Prostate gland (tissue), 2 donors: ENCODE measurements at regions not wholly inside any gene's neighbourhood (a gene's known extent, or its start where the extent isn't known, plus 50 kb on each side); places are given as distances from the start of the nearest gene placed in this dataset.

Experiments used
- DNase-seq: peaks from one replicate; pipeline ENCODE4 v3.0.0-alpha.2; 2019; ENCODE audit warnings: low spot score
- H3K27ac ChIP-seq, 2 donors: fragments of 200-600 bp; sonication (generic); 2 replicates each; pipeline ENCODE4 v1.5.1; 2017 to 2019
- H3K27me3 ChIP-seq: fragments of 200-600 bp; sonication (generic); replicated peaks from 2 replicates; pipeline ENCODE4 v1.5.1; 2019; ENCODE audit not compliant: insufficient read depth
- H3K36me3 ChIP-seq, 2 donors: fragments of 200-600 bp; sonication (generic); 1 replicate in 1 of 2; 2 replicates in 1 of 2; pipeline versions ENCODE4 v1.5.1 to v1.8.1; 2017 to 2019
- H3K4me1 ChIP-seq: fragments of 200-600 bp; sonication (generic); replicated peaks from 2 replicates; pipeline ENCODE4 v1.5.1; 2019
- H3K4me3 ChIP-seq, 2 donors: fragments of 200-600 bp; sonication (generic); 2 replicates each; pipeline ENCODE4 v1.5.1; 2017 to 2019
- H3K9me3 ChIP-seq: fragments of 200-600 bp; sonication (generic); 2 replicates; pipeline ENCODE4 v1.5.1; 2017
- POLR2A ChIP-seq: fragments of 450-650 bp; IDR thresholded peaks from one replicate; pipeline ENCODE4 v1.6.1; 2016; ENCODE audit warnings: antibody characterized with exemption, mild to moderate bottlenecking
- POLR2AphosphoS5 ChIP-seq: sonication (generic); formaldehyde crosslinking; IDR thresholded peaks from one replicate; pipeline ENCODE4 v1.6.1; 2017; ENCODE audit warnings: antibody characterized with exemption
- WGBS: methylation state at CpG from one replicate; pipeline ENCODE4 v1.1.5; 2018; 5-methylcytosine and 5-hydroxymethylcytosine counted together
- intact Hi-C: fragments of 100-400 bp; cut with DNase I; formaldehyde crosslinking; loops from one replicate; pipeline ENCODE4 v1.14.2; 2022
- TF ChIP-seq, protein P1 (sequence below), 4 experiments: fragments of 200-600 bp in 2 of 4; fragments of 450-650 bp in 2 of 4; sonication (generic) in 2 of 4; IDR thresholded peaks; 1 replicate in 3 of 4; 2 replicates in 1 of 4; pipeline ENCODE4 v1.5.1; 2016 to 2019; ENCODE audit warnings: antibody characterized with exemption in 4 of 4, mild to moderate bottlenecking in 2 of 4, moderate library complexity in 2 of 4

DNA sequence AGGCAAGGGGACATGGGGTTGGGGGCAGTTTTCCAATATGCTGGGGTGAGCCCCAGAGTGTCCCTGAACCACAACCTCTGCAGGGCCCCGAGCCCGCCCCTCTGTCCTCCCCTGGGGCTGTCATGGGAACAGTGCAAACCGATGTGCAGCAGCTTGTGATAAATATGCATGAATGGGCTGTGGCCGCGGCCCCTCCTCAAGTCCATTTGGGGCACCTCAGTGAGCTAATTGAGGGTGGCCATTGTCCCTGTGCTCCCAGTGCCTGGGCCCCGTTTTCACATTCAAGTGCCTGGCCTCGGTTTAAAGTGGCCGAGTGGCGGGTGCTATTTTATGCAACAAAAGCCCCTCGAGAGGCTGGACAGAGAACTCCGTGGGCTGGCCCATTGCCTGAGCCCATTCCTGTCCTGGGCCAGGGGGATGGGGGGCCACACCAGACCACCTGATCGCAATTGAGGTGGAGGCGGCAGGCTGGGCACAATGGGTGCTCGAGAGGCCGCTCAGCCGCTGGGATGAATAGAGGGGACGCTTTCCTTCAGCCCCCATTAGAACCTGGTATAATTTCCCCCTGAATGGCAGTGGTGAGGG lies 193.7 kb downstream of the FOXD2 start:
- H3K4me3 ChIP-seq, result no peak overlapping the region
- no peak for DNase-seq
- TF ChIP-seq POLR2A (no peak), POLR2AphosphoS5 (no peak)
- TF ChIP-seq, protein P1, sequence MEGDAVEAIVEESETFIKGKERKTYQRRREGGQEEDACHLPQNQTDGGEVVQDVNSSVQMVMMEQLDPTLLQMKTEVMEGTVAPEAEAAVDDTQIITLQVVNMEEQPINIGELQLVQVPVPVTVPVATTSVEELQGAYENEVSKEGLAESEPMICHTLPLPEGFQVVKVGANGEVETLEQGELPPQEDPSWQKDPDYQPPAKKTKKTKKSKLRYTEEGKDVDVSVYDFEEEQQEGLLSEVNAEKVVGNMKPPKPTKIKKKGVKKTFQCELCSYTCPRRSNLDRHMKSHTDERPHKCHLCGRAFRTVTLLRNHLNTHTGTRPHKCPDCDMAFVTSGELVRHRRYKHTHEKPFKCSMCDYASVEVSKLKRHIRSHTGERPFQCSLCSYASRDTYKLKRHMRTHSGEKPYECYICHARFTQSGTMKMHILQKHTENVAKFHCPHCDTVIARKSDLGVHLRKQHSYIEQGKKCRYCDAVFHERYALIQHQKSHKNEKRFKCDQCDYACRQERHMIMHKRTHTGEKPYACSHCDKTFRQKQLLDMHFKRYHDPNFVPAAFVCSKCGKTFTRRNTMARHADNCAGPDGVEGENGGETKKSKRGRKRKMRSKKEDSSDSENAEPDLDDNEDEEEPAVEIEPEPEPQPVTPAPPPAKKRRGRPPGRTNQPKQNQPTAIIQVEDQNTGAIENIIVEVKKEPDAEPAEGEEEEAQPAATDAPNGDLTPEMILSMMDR (IDR thresholded peaks at IDR 0.05), result no peak
- no peak overlapping the region for H3K27ac ChIP-seq
- H3K36me3 ChIP-seq, result no peaks in the 10 kb centered on the region
- intact Hi-C loops, result no loop called here
- H3K4me1 ChIP-seq, result no peaks in the 10 kb centered on the region
- 81% methylated on average over 17 of the region's 17 CpGs for whole genome bisulfite sequencing
- H3K9me3 ChIP-seq, result no peaks in the 10 kb centered on the region
- no peaks in the 10 kb centered on the region for H3K27me3 ChIP-seq

GRCh38 chr1:47635111-47635510 lies 197.3 kb downstream of the FOXD2 start:
- intact Hi-C loops, result no loop called here
- no peak overlapping the region for H3K27ac ChIP-seq
- H3K36me3 ChIP-seq, result no peaks in the 10 kb centered on the region
- H3K27me3 ChIP-seq, result no peaks in the 10 kb centered on the region
- no peak for DNase-seq
- H3K9me3 ChIP-seq, result no peaks in the 10 kb centered on the region
- WGBS, result 91% methylated on average over 5 of the region's 5 CpGs
- H3K4me3 ChIP-seq, result no peak overlapping the region
- no peaks in the 10 kb centered on the region for H3K4me1 ChIP-seq
- TF ChIP-seq POLR2A (no peak), POLR2AphosphoS5 (no peak)
- TF ChIP-seq, protein P1 (IDR thresholded peaks at IDR 0.05), result no peak

DNA sequence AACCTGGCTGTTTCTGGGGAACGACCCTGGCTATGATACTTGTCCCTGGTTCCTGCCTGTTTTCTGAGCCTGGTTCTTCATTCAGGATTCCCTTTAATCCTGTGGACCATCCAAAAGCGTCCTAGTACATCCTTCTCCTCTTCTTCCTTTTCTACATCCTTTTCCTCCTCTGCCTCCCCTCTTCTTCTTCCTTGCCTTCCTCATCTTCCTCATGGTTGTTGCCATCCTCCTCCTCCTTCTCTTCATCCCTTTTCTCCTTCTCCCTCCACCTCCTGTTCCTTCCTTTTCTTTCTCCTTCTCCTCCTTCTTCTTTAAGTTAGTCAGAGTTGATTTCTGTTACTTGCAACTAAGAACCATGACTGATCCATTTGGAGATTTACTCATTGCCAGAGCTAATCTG lies 197.8 kb downstream of the FOXD2 start:
- no peak overlapping the region for H3K4me3 ChIP-seq
- 85% methylated on average over 2 of the region's 2 CpGs for WGBS

DNA sequence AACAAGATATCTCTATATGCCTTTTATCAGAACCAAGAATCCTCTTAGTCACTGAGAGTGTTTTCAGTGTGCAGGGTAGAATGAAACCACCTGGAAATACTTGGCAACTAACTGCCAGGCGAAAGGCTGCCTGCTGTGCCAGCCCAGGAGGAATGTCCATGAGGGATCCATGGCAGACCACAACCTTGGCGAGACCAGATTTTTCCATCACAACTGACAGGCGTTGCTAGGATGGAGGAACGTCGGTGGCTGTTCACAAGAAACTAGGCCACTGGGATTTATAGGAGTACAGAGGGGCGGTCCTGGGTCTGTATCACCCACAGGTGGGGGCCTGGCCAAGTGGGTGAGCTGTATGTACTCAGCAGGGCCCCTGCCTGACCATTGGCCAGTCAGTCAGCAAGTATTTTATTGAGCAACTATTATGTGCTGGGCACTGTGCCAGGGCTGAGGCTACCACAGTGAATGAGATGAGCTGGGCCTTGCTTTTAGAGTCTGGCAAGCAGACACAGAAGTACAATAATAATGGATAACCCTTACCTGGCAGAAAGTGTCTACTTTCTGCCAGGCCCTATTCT lies 199.4 kb downstream of the FOXD2 start:
- Histone ChIP-seq H3K4me3 (no peak overlapping the region), H3K36me3 (no peaks in the 10 kb centered on the region), H3K27ac (no peak overlapping the region), H3K27me3 (no peaks in the 10 kb centered on the region), H3K4me1 (no peaks in the 10 kb centered on the region), H3K9me3 (no peaks in the 10 kb centered on the region)
- intact Hi-C loops, result no loop called here
- DNase-seq, result no peak
- WGBS, result 73% methylated on average over 5 of the region's 6 CpGs
- TF ChIP-seq POLR2AphosphoS5 (no peak), POLR2A (no peak)
- TF ChIP-seq, protein P1 (IDR thresholded peaks at IDR 0.05), result no peak

More for the DNA sequence above, 197.8 kb downstream of the FOXD2 start:
- DNase-seq, result no peak
- Histone ChIP-seq H3K27ac (no peak overlapping the region), H3K4me1 (no peaks in the 10 kb centered on the region), H3K36me3 (no peaks in the 10 kb centered on the region), H3K27me3 (no peaks in the 10 kb centered on the region), H3K9me3 (no peaks in the 10 kb centered on the region)
- intact Hi-C loops, result no loop called here
- TF ChIP-seq POLR2AphosphoS5 (no peak), POLR2A (no peak)
- TF ChIP-seq, protein P1 (IDR thresholded peaks at IDR 0.05), result no peak

DNA sequence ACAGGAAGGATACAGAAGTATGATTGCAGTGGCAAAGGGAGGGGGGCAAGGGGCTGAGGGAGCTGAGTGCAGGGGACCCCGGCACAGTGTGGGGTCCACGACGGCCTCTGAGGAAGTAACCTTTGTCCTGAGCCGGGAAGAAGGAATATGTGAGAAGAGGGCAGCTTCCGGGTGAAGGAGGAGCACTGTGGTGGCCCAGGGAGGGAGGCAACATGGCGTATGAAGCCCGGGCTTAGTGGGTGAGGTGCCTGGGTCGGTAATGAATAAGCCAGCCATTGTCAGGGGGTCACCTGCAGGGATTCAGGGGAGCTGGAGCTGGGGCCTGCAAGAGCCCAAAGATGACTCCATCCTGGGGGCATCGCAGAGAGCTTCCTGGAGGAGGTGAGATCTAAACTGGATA lies 200.4 kb downstream of the FOXD2 start:
- H3K27me3 ChIP-seq, result no peaks in the 10 kb centered on the region
- no peak overlapping the region for H3K27ac ChIP-seq
- no peak overlapping the region for H3K4me3 ChIP-seq
- H3K9me3 ChIP-seq, result no peaks in the 10 kb centered on the region
- WGBS, result 73% methylated on average over 9 of the region's 9 CpGs
- intact Hi-C loops, result no loop called here
- H3K4me1 ChIP-seq, result no peaks in the 10 kb centered on the region
- H3K36me3 ChIP-seq, result no peaks in the 10 kb centered on the region
- TF ChIP-seq POLR2A, result no peak
- TF ChIP-seq POLR2AphosphoS5, result no peak
- TF ChIP-seq, protein P1 (IDR thresholded peaks at IDR 0.05), result no peak
- no peak for DNase-seq
